ENCODE measurements at regions not wholly inside any gene's neighbourhood (a gene's known extent, or its start where the extent isn't known, plus 50 kb on each side); places are given as distances from the start of the nearest gene placed in this dataset.

DNA sequence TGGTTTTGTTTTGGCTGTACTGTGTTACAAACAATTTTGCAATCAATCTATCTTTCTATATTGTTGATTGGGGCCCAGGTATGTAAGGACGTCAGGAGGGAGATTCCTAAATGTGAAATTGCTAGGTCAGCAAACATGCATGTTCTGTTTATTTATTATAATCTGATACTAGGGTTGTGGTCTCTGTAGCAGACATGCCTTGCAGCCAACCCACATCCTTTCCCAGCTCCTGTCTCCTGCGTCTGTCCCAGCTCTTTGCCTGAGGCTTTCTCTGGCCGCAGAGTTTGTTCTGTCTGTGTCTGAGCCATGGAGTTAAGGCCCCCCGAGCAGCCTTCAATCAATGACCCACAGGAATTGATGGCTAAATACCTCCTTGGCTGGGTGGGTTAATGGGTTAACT lies 124.0 kb upstream of the ZEB1 start:
- H3K36me3 ChIP-seq, result no peaks in the 10 kb centered on the region
- ATAC-seq (ENCODE audit: low FRiP score in 2 of 2) (no peak), DNase-seq (no peak)
- no peaks in the 10 kb centered on the region for H3K9me3 ChIP-seq
- no peak overlapping the region for H3K4me3 ChIP-seq
- H3K4me1 ChIP-seq, result no peaks in the 10 kb centered on the region
- 64 to 67% methylated on average over 4 of the region's 4 CpGs for WGBS, 2 donors
- TF ChIP-seq EP300 (IDR thresholded peaks at IDR 0.05) (no peak), CTCF (IDR thresholded peaks at IDR 0.05) (no peak), POLR2AphosphoS5 (IDR thresholded peaks at IDR 0.05) (no peak), POLR2A (IDR thresholded peaks at IDR 0.05) (no peak)
- no peaks in the 10 kb centered on the region for H3K27me3 ChIP-seq
- H3K27ac ChIP-seq, result no peak overlapping the region

DNA sequence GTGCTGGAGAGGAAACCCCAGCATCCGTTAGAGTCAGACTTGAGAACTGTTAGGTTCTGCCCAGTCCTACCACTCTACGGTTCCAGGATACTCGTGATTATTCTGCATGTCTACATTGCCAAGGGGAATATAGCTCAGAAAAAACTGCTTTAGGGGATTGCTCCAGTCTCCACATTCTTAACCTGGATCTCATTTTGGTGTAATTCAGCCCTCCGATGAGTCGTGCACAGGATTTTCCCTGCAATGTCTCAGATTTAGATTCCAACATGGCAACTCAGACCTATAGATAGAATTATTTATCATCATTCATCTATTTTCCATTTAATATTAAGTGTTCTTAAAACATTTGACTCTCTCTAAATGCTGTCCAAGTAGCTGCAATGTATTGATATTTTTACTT lies 121.1 kb upstream of the ZEB1 start:
- Histone ChIP-seq H3K9me3 (no peaks in the 10 kb centered on the region), H3K27me3 (no peaks in the 10 kb centered on the region), H3K36me3 (no peaks in the 10 kb centered on the region), H3K4me3 (no peak overlapping the region), H3K4me1 (no peaks in the 10 kb centered on the region), H3K27ac (no peak overlapping the region)
- DNase-seq (no peak), ATAC-seq (ENCODE audit: low FRiP score in 2 of 2) (no peak)
- TF ChIP-seq EP300 (IDR thresholded peaks at IDR 0.05) (no peak), POLR2AphosphoS5 (IDR thresholded peaks at IDR 0.05) (no peak), POLR2A (IDR thresholded peaks at IDR 0.05) (no peak), CTCF (IDR thresholded peaks at IDR 0.05) (no peak)
- WGBS, 2 donors, result 81 to 87% methylated on average over 5 of the region's 5 CpGs

DNA sequence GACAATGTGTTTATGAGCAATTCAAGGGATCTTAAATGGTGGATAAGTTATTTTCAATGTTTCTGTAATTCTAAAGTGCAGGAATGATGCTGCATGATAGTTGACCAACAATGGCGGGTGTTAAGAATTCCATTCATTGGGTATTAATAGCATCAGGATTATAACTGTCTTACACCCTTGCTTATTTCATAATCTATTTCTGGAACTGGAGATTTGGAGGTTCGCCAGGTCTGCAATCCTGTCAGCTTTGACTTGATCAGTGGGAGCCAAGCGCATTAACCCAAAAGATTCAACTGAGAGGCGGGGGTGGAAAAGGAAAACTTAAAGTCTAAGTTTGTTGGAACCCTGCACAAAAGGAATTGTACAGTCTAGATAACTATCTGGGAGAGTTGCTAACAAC lies 114.9 kb upstream of the ZEB1 start:
- no peak overlapping the region for H3K4me3 ChIP-seq
- no peaks in the 10 kb centered on the region for H3K27me3 ChIP-seq
- H3K27ac ChIP-seq, result no peak overlapping the region
- 67 to 74% methylated on average over 4 of the region's 4 CpGs for WGBS, 2 donors
- ATAC-seq (ENCODE audit: low FRiP score in 2 of 2) (no peak), DNase-seq (no peak)
- TF ChIP-seq CTCF (IDR thresholded peaks at IDR 0.05), result no peak
- no peak for TF ChIP-seq POLR2A (IDR thresholded peaks at IDR 0.05)
- no peak for TF ChIP-seq EP300 (IDR thresholded peaks at IDR 0.05)
- no peak for TF ChIP-seq POLR2AphosphoS5 (IDR thresholded peaks at IDR 0.05)
- H3K9me3 ChIP-seq, result no peaks in the 10 kb centered on the region
- no peaks in the 10 kb centered on the region for H3K36me3 ChIP-seq
- no peaks in the 10 kb centered on the region for H3K4me1 ChIP-seq

DNA sequence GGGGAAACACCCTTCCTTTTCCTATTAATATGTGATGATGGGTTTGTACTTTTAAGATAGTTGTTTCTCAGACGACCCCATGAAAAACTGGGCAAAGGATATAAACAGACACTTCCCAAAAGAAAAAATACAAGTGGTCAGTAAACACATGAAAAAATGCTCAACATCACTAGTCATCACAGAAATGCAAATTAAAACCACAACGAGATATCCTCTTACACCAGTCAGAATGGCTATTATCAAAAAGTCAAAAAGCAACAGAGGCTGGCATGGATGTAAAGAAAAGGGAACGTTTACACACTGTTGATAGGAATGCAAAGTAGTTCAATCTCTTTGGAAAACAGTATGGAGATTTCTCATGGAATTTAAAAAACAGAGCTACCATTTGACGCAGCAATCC lies 111.4 kb upstream of the ZEB1 start:
- ATAC-seq (ENCODE audit: low FRiP score in 2 of 2), result no peak

More for the DNA sequence above, 111.4 kb upstream of the ZEB1 start:
- H3K27ac ChIP-seq, result no peak overlapping the region
- H3K4me3 ChIP-seq, result no peak overlapping the region
- TF ChIP-seq POLR2A (IDR thresholded peaks at IDR 0.05) (no peak), POLR2AphosphoS5 (IDR thresholded peaks at IDR 0.05) (no peak), CTCF (IDR thresholded peaks at IDR 0.05) (no peak), EP300 (IDR thresholded peaks at IDR 0.05) (no peak)
- 45 to 47% methylated on average over 4 of the region's 4 CpGs for WGBS, 2 donors
- no peaks in the 10 kb centered on the region for H3K9me3 ChIP-seq
- H3K27me3 ChIP-seq, result no peaks in the 10 kb centered on the region
- no peak for DNase-seq
- no peaks in the 10 kb centered on the region for H3K4me1 ChIP-seq
- H3K36me3 ChIP-seq, result no peaks in the 10 kb centered on the region
